ENCODE measurements at regions not wholly inside any gene's neighbourhood (a gene's known extent, or its start where the extent isn't known, plus 50 kb on each side); places are given as distances from the start of the nearest gene placed in this dataset.

- WGBS, 2 donors (ENCODE audit: extremely low coverage in 2 of 2, insufficient read length in 2 of 2, insufficient replicate concordance in 1 of 2), result no CpG with 5 or more reads among the region's 3 CpGs
- Histone ChIP-seq H4K8ac (ENCODE audit: low read depth, low read length) (no peak overlapping the region), H3K36me3 (replicated peaks in 1 of 2; ENCODE audit: control insufficient read depth in 2 of 2, insufficient read depth in 2 of 2, low read length in 2 of 2) (peaks cover 0 to 1% of the 10 kb centered on the region in 2 donors), H3K18ac (ENCODE audit: low read length) (no peak overlapping the region), H3K14ac (ENCODE audit: low read length) (no peak overlapping the region), H3K23ac (ENCODE audit: low read depth, low read length, poor library complexity) (no peak overlapping the region), H3K27ac (replicated peaks; ENCODE audit: low read length) (no peak overlapping the region), H3K4ac (ENCODE audit: low read length) (no peak overlapping the region), H3K27me3 (ENCODE audit: control insufficient read depth in 3 of 3, insufficient read depth in 3 of 3, low read depth in 1 of 3, low read length in 3 of 3) (no peaks in the 10 kb centered on the region), H3K9me3 (replicated peaks in 1 of 2; ENCODE audit: control insufficient read depth in 2 of 2, insufficient read depth in 1 of 2, low read depth in 1 of 2, low read length in 2 of 2) (peaks cover 0 to 10% of the 10 kb centered on the region in 2 donors), H3K4me1 (ENCODE audit: control insufficient read depth in 2 of 2, insufficient read depth in 1 of 2, low read depth in 1 of 2, low read length in 2 of 2) (no peaks in the 10 kb centered on the region), H4K91ac (ENCODE audit: low read depth, low read length, poor library complexity) (no peak overlapping the region), H3K4me3 (ENCODE audit: low read length in 2 of 2) (no peak overlapping the region), H2AFZ (ENCODE audit: low read length) (no peak overlapping the region), H2BK12ac (ENCODE audit: low read length) (no peak overlapping the region), H2BK120ac (ENCODE audit: low read depth, low read length) (no peak overlapping the region), H2BK15ac (ENCODE audit: low read length) (no peak overlapping the region), H2AK5ac (ENCODE audit: low read depth, low read length) (no peak overlapping the region), H3K79me1 (ENCODE audit: low read depth, low read length) (no peaks in the 10 kb centered on the region), H2BK5ac (ENCODE audit: low read length) (no peak overlapping the region), H3K9ac (ENCODE audit: low read depth, low read length, poor library complexity) (no peak overlapping the region), H3K4me2 (ENCODE audit: insufficient read depth, low read length, poor library complexity, severe bottlenecking) (no peak overlapping the region)
- DNase-seq (ENCODE audit: low spot score), result no peak
Measured at GRCh38 chr5:117236941-117237340, 662.3 kb upstream of the SEMA6A start.

DNA sequence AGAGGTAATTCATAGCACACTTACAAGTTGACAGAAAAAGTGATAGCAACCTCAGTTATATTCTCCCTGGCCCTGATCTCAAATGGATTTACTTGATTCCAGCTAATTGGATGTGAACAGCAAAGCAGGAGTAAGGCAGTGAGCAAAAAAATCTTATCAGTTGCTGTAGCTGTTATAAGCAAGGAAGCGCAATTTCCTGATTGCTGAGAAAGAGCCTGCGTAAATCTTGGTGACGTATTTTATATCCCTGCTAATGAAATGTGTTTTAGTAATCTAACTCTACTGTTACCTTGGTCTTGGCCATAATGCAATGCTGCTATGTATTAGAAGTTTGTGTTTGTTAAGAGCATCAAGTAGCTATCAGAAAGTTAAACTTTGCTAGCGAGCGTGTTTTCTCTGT is 661.2 kb upstream of the SEMA6A start:
- no peak overlapping the region for H3K23ac ChIP-seq (ENCODE audit: low read depth, low read length, poor library complexity)
- H3K4me3 ChIP-seq (ENCODE audit: low read length in 2 of 2), result no peak overlapping the region
- H3K4me1 ChIP-seq (ENCODE audit: control insufficient read depth in 2 of 2, insufficient read depth in 1 of 2, low read depth in 1 of 2, low read length in 2 of 2), result no peaks in the 10 kb centered on the region
- H3K4me2 ChIP-seq (ENCODE audit: insufficient read depth, low read length, poor library complexity, severe bottlenecking), result no peak overlapping the region
- H3K27me3 ChIP-seq (ENCODE audit: control insufficient read depth in 3 of 3, insufficient read depth in 3 of 3, low read depth in 1 of 3, low read length in 3 of 3), result no peaks in the 10 kb centered on the region
- peaks cover 0 to 4% of the 10 kb centered on the region in 2 donors for H3K9me3 ChIP-seq (replicated peaks in 1 of 2; ENCODE audit: control insufficient read depth in 2 of 2, insufficient read depth in 1 of 2, low read depth in 1 of 2, low read length in 2 of 2)
- peaks cover 0 to 1% of the 10 kb centered on the region in 2 donors for H3K36me3 ChIP-seq (replicated peaks in 1 of 2; ENCODE audit: control insufficient read depth in 2 of 2, insufficient read depth in 2 of 2, low read length in 2 of 2)
- H2BK12ac ChIP-seq (ENCODE audit: low read length), result no peak overlapping the region
- H2BK5ac ChIP-seq (ENCODE audit: low read length), result no peak overlapping the region
- no peak overlapping the region for H2AFZ ChIP-seq (ENCODE audit: low read length)
- no peak overlapping the region for H2BK15ac ChIP-seq (ENCODE audit: low read length)
- no peak overlapping the region for H3K14ac ChIP-seq (ENCODE audit: low read length)
- H4K8ac ChIP-seq (ENCODE audit: low read depth, low read length), result no peak overlapping the region
- DNase-seq (ENCODE audit: low spot score), result no peak
- H3K4ac ChIP-seq (ENCODE audit: low read length), result no peak overlapping the region
- no peak overlapping the region for H3K9ac ChIP-seq (ENCODE audit: low read depth, low read length, poor library complexity)
- H2BK120ac ChIP-seq (ENCODE audit: low read depth, low read length), result no peak overlapping the region
- no peak overlapping the region for H2AK5ac ChIP-seq (ENCODE audit: low read depth, low read length)
- no peak overlapping the region for H3K18ac ChIP-seq (ENCODE audit: low read length)
- H3K79me1 ChIP-seq (ENCODE audit: low read depth, low read length), result no peaks in the 10 kb centered on the region
- H4K91ac ChIP-seq (ENCODE audit: low read depth, low read length, poor library complexity), result no peak overlapping the region
- no peak overlapping the region for H3K27ac ChIP-seq (replicated peaks; ENCODE audit: low read length)
- no CpG with 5 or more reads among the region's 5 CpGs for WGBS, 2 donors (ENCODE audit: extremely low coverage in 2 of 2, insufficient read length in 2 of 2, insufficient replicate concordance in 1 of 2)

- Histone ChIP-seq H3K4ac (ENCODE audit: low read length) (no peak overlapping the region), H2BK5ac (ENCODE audit: low read length) (no peak overlapping the region), H2BK120ac (ENCODE audit: low read depth, low read length) (no peak overlapping the region), H3K9me3 (replicated peaks in 1 of 2; ENCODE audit: control insufficient read depth in 2 of 2, insufficient read depth in 1 of 2, low read depth in 1 of 2, low read length in 2 of 2) (no peaks in the 10 kb centered on the region), H2AFZ (ENCODE audit: low read length) (no peak overlapping the region), H2AK5ac (ENCODE audit: low read depth, low read length) (no peak overlapping the region), H3K4me3 (ENCODE audit: low read length in 2 of 2) (no peak overlapping the region), H4K91ac (ENCODE audit: low read depth, low read length, poor library complexity) (no peak overlapping the region), H4K8ac (ENCODE audit: low read depth, low read length) (no peak overlapping the region), H3K18ac (ENCODE audit: low read length) (no peak overlapping the region), H2BK12ac (ENCODE audit: low read length) (no peak overlapping the region), H3K23ac (ENCODE audit: low read depth, low read length, poor library complexity) (no peak overlapping the region), H3K14ac (ENCODE audit: low read length) (no peak overlapping the region), H3K36me3 (replicated peaks in 1 of 2; ENCODE audit: control insufficient read depth in 2 of 2, insufficient read depth in 2 of 2, low read length in 2 of 2) (no peaks in the 10 kb centered on the region), H3K4me1 (ENCODE audit: control insufficient read depth in 2 of 2, insufficient read depth in 1 of 2, low read depth in 1 of 2, low read length in 2 of 2) (no peaks in the 10 kb centered on the region), H3K4me2 (ENCODE audit: insufficient read depth, low read length, poor library complexity, severe bottlenecking) (no peak overlapping the region), H3K79me1 (ENCODE audit: low read depth, low read length) (no peaks in the 10 kb centered on the region), H2BK15ac (ENCODE audit: low read length) (no peak overlapping the region), H3K27ac (replicated peaks; ENCODE audit: low read length) (no peak overlapping the region), H3K27me3 (ENCODE audit: control insufficient read depth in 3 of 3, insufficient read depth in 3 of 3, low read depth in 1 of 3, low read length in 3 of 3) (no peaks in the 10 kb centered on the region), H3K9ac (ENCODE audit: low read depth, low read length, poor library complexity) (no peak overlapping the region)
- WGBS, 2 donors (ENCODE audit: extremely low coverage in 2 of 2, insufficient read length in 2 of 2, insufficient replicate concordance in 1 of 2), result no CpG with 5 or more reads among the region's 3 CpGs
- no peak for DNase-seq (ENCODE audit: low spot score)
Measured at GRCh38 chr5:117230375-117230774, 655.8 kb upstream of the SEMA6A start.

GRCh38 chr5:117220730-117221129 is 646.1 kb upstream of the SEMA6A start:
- Histone ChIP-seq H3K27me3 (ENCODE audit: control insufficient read depth in 3 of 3, insufficient read depth in 3 of 3, low read depth in 1 of 3, low read length in 3 of 3) (no peaks in the 10 kb centered on the region), H3K36me3 (replicated peaks in 1 of 2; ENCODE audit: control insufficient read depth in 2 of 2, insufficient read depth in 2 of 2, low read length in 2 of 2) (no peaks in the 10 kb centered on the region), H4K91ac (ENCODE audit: low read depth, low read length, poor library complexity) (no peak overlapping the region), H2AK5ac (ENCODE audit: low read depth, low read length) (no peak overlapping the region), H4K8ac (ENCODE audit: low read depth, low read length) (no peak overlapping the region), H2BK5ac (ENCODE audit: low read length) (no peak overlapping the region), H3K4ac (ENCODE audit: low read length) (no peak overlapping the region), H2AFZ (ENCODE audit: low read length) (no peak overlapping the region), H3K4me3 (ENCODE audit: low read length in 2 of 2) (no peak overlapping the region), H3K18ac (ENCODE audit: low read length) (no peak overlapping the region), H3K4me1 (ENCODE audit: control insufficient read depth in 2 of 2, insufficient read depth in 1 of 2, low read depth in 1 of 2, low read length in 2 of 2) (peaks cover 2 to 3% of the 10 kb centered on the region in 2 donors), H3K9me3 (replicated peaks in 1 of 2; ENCODE audit: control insufficient read depth in 2 of 2, insufficient read depth in 1 of 2, low read depth in 1 of 2, low read length in 2 of 2) (peaks cover 1 to 3% of the 10 kb centered on the region in 2 donors), H3K79me1 (ENCODE audit: low read depth, low read length) (no peaks in the 10 kb centered on the region), H2BK120ac (ENCODE audit: low read depth, low read length) (no peak overlapping the region), H3K4me2 (ENCODE audit: insufficient read depth, low read length, poor library complexity, severe bottlenecking) (no peak overlapping the region), H3K27ac (replicated peaks; ENCODE audit: low read length) (no peak overlapping the region), H3K14ac (ENCODE audit: low read length) (no peak overlapping the region), H3K9ac (ENCODE audit: low read depth, low read length, poor library complexity) (no peak overlapping the region), H2BK12ac (ENCODE audit: low read length) (no peak overlapping the region), H3K23ac (ENCODE audit: low read depth, low read length, poor library complexity) (no peak overlapping the region), H2BK15ac (ENCODE audit: low read length) (no peak overlapping the region)
- no peak for DNase-seq (ENCODE audit: low spot score)
- WGBS, 2 donors (ENCODE audit: extremely low coverage in 2 of 2, insufficient read length in 2 of 2, insufficient replicate concordance in 1 of 2), result no CpG with 5 or more reads among the region's 1 CpG

Measured in neuronal stem cell (in vitro differentiated cells).